Keratinocyte (primary cell): ENCODE measurements at regions not wholly inside any gene's neighbourhood (a gene's known extent, or its start where the extent isn't known, plus 50 kb on each side); places are given as distances from the start of the nearest gene placed in this dataset.

Experiments
- DNase-seq: peaks from one replicate; pipeline ENCODE4 v3.0.0-alpha.2; 2011; ENCODE audit warnings: low read depth, missing footprints, low spot score
- FAIRE-seq: peaks from 2 replicates; lab custom pipeline; 2011; peaks lifted over from hg19 to GRCh38; lab: Jason Lieb, UNC
- H2AFZ ChIP-seq: 2 replicates; pipeline ENCODE4 v1.6.0; 2012; ENCODE audit warnings: low read length, control low read depth, inconsistent platforms; ENCODE audit not compliant: control insufficient read depth
- H3K27ac ChIP-seq: 2 replicates; pipeline ENCODE4 v1.5.1; 2011; ENCODE audit warnings: low read length; ENCODE audit not compliant: control insufficient read depth, insufficient read depth
- H3K27me3 ChIP-seq: 3 replicates; pipeline ENCODE4 v1.6.0; 2011; ENCODE audit warnings: low read length; ENCODE audit not compliant: control insufficient read depth, insufficient read depth; ENCODE audit errors: extremely low read depth
- H3K36me3 ChIP-seq, 2 experiments: 2 replicates in 1 of 2; 3 replicates in 1 of 2; pipeline ENCODE4 v1.5.1; 2011; ENCODE audit warnings: low read length in 2 of 2, mild to moderate bottlenecking in 1 of 2; ENCODE audit not compliant: control insufficient read depth in 2 of 2, insufficient read depth in 2 of 2; ENCODE audit errors: extremely low read depth in 1 of 2
- H3K4me1 ChIP-seq: 3 replicates; pipeline ENCODE4 v1.5.1; 2011; ENCODE audit warnings: low read length; ENCODE audit not compliant: control insufficient read depth, insufficient read depth; ENCODE audit errors: extremely low read depth
- H3K4me2 ChIP-seq: 3 replicates; pipeline ENCODE4 v1.6.0; 2011; ENCODE audit warnings: low read depth, low read length; ENCODE audit not compliant: control insufficient read depth, insufficient read depth; ENCODE audit errors: extremely low read depth
- H3K4me3 ChIP-seq, 3 experiments: fragments of 200-600 bp in 1 of 3; sonication (generic) in 1 of 3; 2 replicates in 2 of 3; 3 replicates in 1 of 3; pipeline ENCODE4 v1.5.1; 2011 to 2016; ENCODE audit warnings: low read length in 3 of 3, mild to moderate bottlenecking in 3 of 3, control low read depth in 2 of 3, inconsistent platforms in 1 of 3, low read depth in 1 of 3, mixed read lengths in 1 of 3, mixed run types in 1 of 3, moderate library complexity in 1 of 3; ENCODE audit not compliant: control insufficient read depth in 2 of 3, insufficient read depth in 2 of 3; ENCODE audit errors: extremely low read depth in 1 of 3
- H3K79me2 ChIP-seq: 2 replicates; pipeline ENCODE4 v1.6.0; 2012; ENCODE audit warnings: low read length; ENCODE audit not compliant: control insufficient read depth, insufficient read depth
- H3K9ac ChIP-seq: 3 replicates; pipeline ENCODE4 v1.6.0; 2011; ENCODE audit warnings: low read length; ENCODE audit not compliant: control insufficient read depth, insufficient read depth; ENCODE audit errors: extremely low read depth
- H3K9me1 ChIP-seq: 3 replicates; pipeline ENCODE4 v1.6.0; 2011; ENCODE audit warnings: low read length; ENCODE audit not compliant: control insufficient read depth, insufficient read depth; ENCODE audit errors: extremely low read depth
- H3K9me3 ChIP-seq: 2 replicates; pipeline ENCODE4 v1.5.1; 2012; ENCODE audit warnings: low read depth, low read length; ENCODE audit not compliant: control insufficient read depth
- H4K20me1 ChIP-seq: 3 replicates; pipeline ENCODE4 v1.6.0; 2011; ENCODE audit warnings: low read length; ENCODE audit not compliant: control insufficient read depth, insufficient read depth; ENCODE audit errors: extremely low read depth
- EZH2 ChIP-seq: IDR thresholded peaks from one replicate; pipeline ENCODE4 v1.6.1; 2012; ENCODE audit warnings: inconsistent platforms, mild to moderate bottlenecking, low read length, moderate library complexity
- dilution Hi-C: fragments of 300-500 bp; cut with MboI; formaldehyde crosslinking; loops from one replicate; pipeline ENCODE4 v1.7.0; 2020; ENCODE audit warnings: low sequenced_read_pairs; ENCODE audit not compliant: extremely low pct_ligation_motif_present
- TF ChIP-seq, protein P1 (sequence below), 3 experiments: IDR thresholded peaks in 1 of 3; conservative IDR thresholded peaks in 1 of 3; optimal IDR thresholded peaks in 1 of 3; 2 replicates in 2 of 3; 3 replicates in 1 of 3; pipeline versions ENCODE3 to v1.5.1; 2011; ENCODE audit warnings: low read length in 3 of 3, mild to moderate bottlenecking in 3 of 3, moderate library complexity in 2 of 3, control low read depth in 1 of 3, inconsistent platforms in 1 of 3; ENCODE audit not compliant: insufficient read depth in 2 of 3; ENCODE audit errors: extremely low read depth in 1 of 3

DNA sequence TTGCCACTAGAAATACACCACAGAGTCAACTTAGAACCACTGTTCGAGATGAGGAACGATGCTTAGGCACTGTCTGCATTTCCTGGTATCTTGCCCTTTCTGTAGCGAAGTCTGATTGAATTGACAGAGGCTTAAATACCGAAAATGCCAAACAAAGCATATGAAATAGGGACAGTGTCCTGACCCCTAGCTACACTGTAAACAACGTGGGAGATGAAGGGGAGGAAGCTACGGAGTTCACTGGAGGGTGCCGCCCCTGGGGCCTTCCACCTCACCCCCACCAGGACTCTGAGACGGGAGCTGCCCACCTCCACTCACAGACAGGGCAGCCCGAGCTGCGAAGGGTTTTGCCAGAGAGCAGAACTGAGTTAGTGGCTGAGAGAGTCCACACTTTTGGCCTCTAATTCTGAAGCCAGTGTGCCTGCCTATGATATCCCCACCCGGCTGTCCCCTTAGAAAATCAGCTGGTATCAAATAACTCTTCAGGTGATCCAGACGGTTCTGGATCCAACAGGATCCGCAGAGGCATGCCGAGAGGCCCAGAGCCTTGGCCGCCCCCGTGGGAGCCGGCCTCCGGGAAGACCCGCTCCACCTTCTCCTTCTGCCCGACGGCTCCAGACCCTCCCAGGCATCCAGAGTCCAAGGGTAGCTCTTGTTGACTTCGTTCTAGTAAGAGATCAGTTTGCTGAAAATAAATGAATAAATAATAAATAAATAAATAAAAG, 230.7 kb upstream of the DIO3 start:
- dilution Hi-C loops, result no loop called here
- Histone ChIP-seq H3K4me3 (no peak overlapping the region), H3K4me1 (no peaks in the 10 kb centered on the region), H3K27ac (no peak overlapping the region), H3K9me3 (peaks cover 7% of the 10 kb centered on the region), H3K27me3 (no peaks in the 10 kb centered on the region), H3K9ac (no peak overlapping the region), H2AFZ (no peak overlapping the region), H3K79me2 (no peaks in the 10 kb centered on the region), H4K20me1 (no peaks in the 10 kb centered on the region), H3K4me2 (no peak overlapping the region), H3K9me1 (no peaks in the 10 kb centered on the region), H3K36me3 (no peaks in the 10 kb centered on the region)
- FAIRE-seq (no peak), DNase-seq (no peak)
- TF ChIP-seq, protein P1, sequence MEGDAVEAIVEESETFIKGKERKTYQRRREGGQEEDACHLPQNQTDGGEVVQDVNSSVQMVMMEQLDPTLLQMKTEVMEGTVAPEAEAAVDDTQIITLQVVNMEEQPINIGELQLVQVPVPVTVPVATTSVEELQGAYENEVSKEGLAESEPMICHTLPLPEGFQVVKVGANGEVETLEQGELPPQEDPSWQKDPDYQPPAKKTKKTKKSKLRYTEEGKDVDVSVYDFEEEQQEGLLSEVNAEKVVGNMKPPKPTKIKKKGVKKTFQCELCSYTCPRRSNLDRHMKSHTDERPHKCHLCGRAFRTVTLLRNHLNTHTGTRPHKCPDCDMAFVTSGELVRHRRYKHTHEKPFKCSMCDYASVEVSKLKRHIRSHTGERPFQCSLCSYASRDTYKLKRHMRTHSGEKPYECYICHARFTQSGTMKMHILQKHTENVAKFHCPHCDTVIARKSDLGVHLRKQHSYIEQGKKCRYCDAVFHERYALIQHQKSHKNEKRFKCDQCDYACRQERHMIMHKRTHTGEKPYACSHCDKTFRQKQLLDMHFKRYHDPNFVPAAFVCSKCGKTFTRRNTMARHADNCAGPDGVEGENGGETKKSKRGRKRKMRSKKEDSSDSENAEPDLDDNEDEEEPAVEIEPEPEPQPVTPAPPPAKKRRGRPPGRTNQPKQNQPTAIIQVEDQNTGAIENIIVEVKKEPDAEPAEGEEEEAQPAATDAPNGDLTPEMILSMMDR (optimal IDR thresholded peaks at IDR 0.05 in 1 of 3, IDR thresholded peaks at IDR 0.05 in 1 of 3, conservative IDR thresholded peaks at IDR 0.05 in 1 of 3; ENCODE audit: extremely low read depth in 1 of 3, insufficient read depth in 2 of 3, low read length in 3 of 3), result no peak
- no peak for TF ChIP-seq EZH2

DNA sequence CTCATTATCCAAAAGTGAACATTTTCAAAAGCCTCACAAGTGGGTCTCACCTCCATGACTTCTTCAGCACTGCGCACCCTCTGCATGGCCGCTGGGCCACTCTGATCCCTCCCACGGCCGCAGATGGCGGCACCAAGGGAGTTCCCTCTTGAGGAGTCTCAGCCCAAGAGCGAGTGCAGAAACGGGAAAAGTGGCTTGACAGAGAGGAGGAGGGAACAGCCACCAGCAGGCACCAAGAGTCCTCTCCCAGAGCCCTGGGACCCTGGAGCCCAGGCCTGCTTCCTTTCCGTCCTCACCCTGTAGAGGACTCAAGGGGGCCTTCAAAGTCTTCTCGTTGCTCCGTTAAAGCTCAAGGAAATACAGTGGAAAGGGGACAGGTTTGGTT, 230.2 kb upstream of the DIO3 start:
- FAIRE-seq, result no peak
- no peak for TF ChIP-seq EZH2
- no peak overlapping the region for H2AFZ ChIP-seq

More for the DNA sequence above, 230.2 kb upstream of the DIO3 start:
- dilution Hi-C loops, result no loop called here
- Histone ChIP-seq H4K20me1 (no peaks in the 10 kb centered on the region), H3K27me3 (no peaks in the 10 kb centered on the region), H3K9me1 (no peaks in the 10 kb centered on the region), H3K4me1 (no peaks in the 10 kb centered on the region), H3K4me2 (no peak overlapping the region), H3K4me3 (no peak overlapping the region), H3K9me3 (peaks cover 7% of the 10 kb centered on the region), H3K36me3 (no peaks in the 10 kb centered on the region), H3K27ac (no peak overlapping the region), H3K79me2 (no peaks in the 10 kb centered on the region), H3K9ac (no peak overlapping the region)
- no peak for DNase-seq
